Fibroblast of skin of right biceps (primary cell): ENCODE measurements at regions not wholly inside any gene's neighbourhood (a gene's known extent, or its start where the extent isn't known, plus 50 kb on each side); places are given as distances from the start of the nearest gene placed in this dataset.

Source experiments
- DNase-seq: peaks from one replicate; pipeline ENCODE4 v3.0.0-alpha.2; 2013

GRCh38 chr1:172810480-172811175 lies 151.7 kb downstream of the FASLG start:
- DNase-seq: no peak

- no peak for DNase-seq
Measured at GRCh38 chr1:172811694-172812093, 152.8 kb downstream of the FASLG start.

DNA sequence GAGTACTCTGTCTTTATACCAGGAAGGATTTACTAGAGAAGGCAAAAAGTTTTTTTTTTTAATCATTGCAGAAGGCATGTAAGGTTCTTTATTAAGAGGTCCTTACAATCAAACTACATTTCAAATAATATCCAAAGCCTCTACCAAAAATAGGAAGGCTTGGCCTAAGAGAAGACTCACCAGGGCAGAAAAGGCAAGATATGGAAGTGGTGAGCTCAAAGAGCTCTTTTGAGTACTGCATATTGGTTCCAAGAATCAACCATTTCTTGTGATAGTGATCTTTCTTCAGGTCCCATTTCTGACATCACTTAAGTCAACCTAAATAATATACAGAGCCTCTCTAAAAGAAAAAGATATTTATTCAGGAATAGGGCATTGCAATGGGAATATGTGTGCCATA lies 153.2 kb downstream of the FASLG start:
- no peak for DNase-seq

GRCh38 chr1:172813330-172813729 lies 154.4 kb downstream of the FASLG start:
- no peak for DNase-seq

GRCh38 chr1:172814428-172814827 lies 155.5 kb downstream of the FASLG start:
- no peak for DNase-seq

DNA sequence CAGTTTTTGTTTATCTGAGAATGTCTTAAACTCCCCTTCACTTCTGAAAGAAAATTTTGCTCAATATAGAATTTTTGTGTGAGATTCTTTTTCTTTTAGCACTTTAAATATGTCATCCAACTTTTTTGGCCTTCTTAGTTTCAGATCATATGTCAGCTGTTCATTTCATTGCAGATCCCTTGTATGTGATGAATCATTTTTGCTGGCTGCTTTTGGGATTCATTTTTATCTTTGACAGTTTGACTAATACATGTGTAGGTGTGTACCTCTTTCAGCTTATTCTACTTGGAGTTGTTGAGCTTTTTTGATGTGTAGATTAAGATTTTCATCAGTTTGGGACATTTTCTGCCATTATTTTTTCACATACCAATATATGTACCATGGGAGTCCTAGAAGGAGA lies 156.8 kb downstream of the FASLG start:
- DNase-seq: no peak

- no peak for DNase-seq
Measured at GRCh38 chr1:172818841-172819527, 160.1 kb downstream of the FASLG start.

GRCh38 chr1:172820475-172821158 lies 161.7 kb downstream of the FASLG start:
- peak; percentile 26 for DNase-seq

GRCh38 chr1:172821609-172822274 lies 162.8 kb downstream of the FASLG start:
- peak; percentile 59 for DNase-seq

- DNase-seq: no peak
Measured at GRCh38 chr1:172822886-172823285, 164.0 kb downstream of the FASLG start.

GRCh38 chr1:172823534-172823933 lies 164.6 kb downstream of the FASLG start:
- peak; percentile 83 for DNase-seq

- no peak for DNase-seq
Measured at GRCh38 chr1:172824209-172824608, 165.3 kb downstream of the FASLG start.

DNA sequence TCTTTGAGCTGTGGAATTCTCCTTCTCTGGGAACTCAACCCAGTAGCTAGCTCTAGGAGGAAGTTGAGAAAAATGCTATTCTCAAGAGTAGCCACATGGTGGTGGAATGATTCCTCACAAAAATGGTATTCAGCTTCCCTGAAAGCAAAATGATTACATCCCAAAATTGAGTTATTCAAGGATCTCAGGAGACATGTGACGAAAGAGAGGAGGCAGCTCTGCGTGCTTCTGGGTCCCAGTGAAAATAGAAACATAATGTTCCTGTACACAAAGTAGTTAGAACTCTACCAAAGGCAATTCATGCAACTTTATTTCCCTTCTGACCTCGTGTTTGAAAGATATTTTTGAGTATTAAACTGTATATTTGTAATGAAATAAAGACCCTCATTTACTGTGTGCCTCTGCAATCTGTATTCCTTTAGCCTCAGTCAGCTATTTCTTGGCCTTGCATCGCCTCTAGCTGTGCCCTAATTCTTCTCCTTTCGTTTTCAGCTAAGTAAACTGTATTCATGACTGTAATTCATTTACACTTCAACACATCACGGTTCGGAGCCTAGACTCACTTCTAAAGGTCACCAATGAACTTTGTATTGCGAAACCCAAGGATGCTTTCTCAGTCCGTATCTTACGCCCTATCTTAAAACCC lies 167.3 kb downstream of the FASLG start:
- DNase-seq: peak; percentile 87

DNA sequence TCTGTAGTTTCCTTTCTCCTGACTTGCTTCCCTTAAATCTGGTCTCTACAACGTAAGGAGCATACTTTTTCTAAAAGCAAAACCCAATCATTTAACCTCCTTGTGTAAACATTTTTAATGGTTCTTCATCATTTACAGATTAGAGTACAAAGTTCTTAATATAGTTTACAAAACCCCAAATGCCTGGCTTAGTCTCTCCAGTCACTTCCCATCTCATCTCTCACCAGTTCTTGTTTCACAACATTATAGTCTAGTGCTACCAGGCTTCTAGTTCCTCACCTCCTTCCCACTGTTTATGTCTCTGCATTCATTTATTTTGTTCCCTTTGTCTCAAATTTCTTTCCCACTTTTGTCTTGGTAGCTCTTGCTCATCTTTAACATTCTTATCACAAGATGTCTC lies 168.4 kb downstream of the FASLG start:
- DNase-seq: no peak

GRCh38 chr1:172827841-172828240 lies 168.9 kb downstream of the FASLG start:
- no peak for DNase-seq

GRCh38 chr1:172832006-172832725 lies 173.3 kb downstream of the FASLG start:
- no peak for DNase-seq

- no peak for DNase-seq
Measured at GRCh38 chr1:172833954-172834353, 175.1 kb downstream of the FASLG start.

- no peak for DNase-seq
Measured at GRCh38 chr1:172834609-172835008, 175.7 kb downstream of the FASLG start.

GRCh38 chr1:172835834-172836233 lies 176.9 kb downstream of the FASLG start:
- no peak for DNase-seq

GRCh38 chr1:172837816-172838679 lies 179.1 kb downstream of the FASLG start:
- DNase-seq: no peak

DNA sequence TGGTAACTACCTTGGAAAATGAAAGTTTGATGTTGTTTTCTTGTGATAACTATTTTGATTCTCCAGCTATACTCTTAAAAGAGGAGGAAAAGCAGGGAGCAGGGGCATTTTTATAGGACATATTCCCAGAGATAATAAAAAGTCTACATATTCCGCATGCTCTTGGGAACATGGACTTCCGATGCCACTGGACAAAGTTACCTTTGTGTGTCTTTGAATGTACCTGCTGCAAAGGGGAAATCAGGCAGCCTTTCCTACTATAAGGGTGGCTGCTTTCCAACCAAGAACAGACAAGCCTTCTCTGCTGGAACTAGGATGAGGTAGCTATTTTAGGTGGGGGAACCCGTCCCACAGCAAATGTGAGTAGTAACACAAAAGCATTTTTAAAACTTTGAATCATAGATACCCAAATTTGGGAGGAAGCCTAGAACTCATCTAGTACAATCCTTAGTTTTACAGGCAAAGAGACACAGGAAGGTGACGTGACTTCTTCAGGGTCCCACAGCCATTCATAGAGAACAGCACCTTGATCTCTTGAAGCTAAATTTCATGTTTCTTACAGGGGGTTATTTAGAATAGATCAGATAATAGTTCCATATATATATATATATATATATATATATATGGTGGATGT lies 179.9 kb downstream of the FASLG start:
- DNase-seq: no peak
